OCI-LY3 (cell line): ENCODE measurements at regions not wholly inside any gene's neighbourhood (a gene's known extent, or its start where the extent isn't known, plus 50 kb on each side); places are given as distances from the start of the nearest gene placed in this dataset.

Experiments used
- H2AFZ ChIP-seq: fragments of 200-600, 300-600 bp; shearing (Covaris generic); 2 replicates; pipeline ENCODE4 v1.6.0; 2014; ENCODE audit warnings: antibody characterized with exemption, low read depth, low read length
- H3K27ac ChIP-seq: fragments of 200-600, 300-600 bp; sonication (generic); 2 replicates; pipeline ENCODE4 v1.5.1; 2014; ENCODE audit warnings: mild to moderate bottlenecking, low read length, moderate library complexity, mixed read lengths
- H3K27me3 ChIP-seq: fragments of 200-600, 300-600 bp; sonication (generic); 2 replicates; pipeline ENCODE4 v1.6.1; 2014; ENCODE audit warnings: low read depth, low read length, mixed read lengths
- H3K36me3 ChIP-seq: fragments of 200-600, 300-600 bp; sonication (generic); replicated peaks from 2 replicates; pipeline ENCODE3; 2014; ENCODE audit warnings: low read depth, low read length, mixed read lengths
- H3K4me1 ChIP-seq: fragments of 300-600, 200-600 bp; sonication (generic); 2 replicates; pipeline ENCODE4 v1.6.1; 2014; ENCODE audit warnings: low read length, mixed read lengths
- H3K4me2 ChIP-seq: fragments of 200-600, 300-600 bp; sonication (generic); 2 replicates; pipeline ENCODE4 v1.6.1; 2014; ENCODE audit warnings: low read length, mixed read lengths
- H3K4me3 ChIP-seq: fragments of 300-600, 200-600 bp; sonication (generic); 2 replicates; pipeline ENCODE4 v1.5.1; 2014; ENCODE audit warnings: antibody characterized with exemption, mild to moderate bottlenecking, low read length, moderate library complexity
- H3K79me2 ChIP-seq: fragments of 300-600, 200-600 bp; shearing (Covaris generic); 2 replicates; pipeline ENCODE4 v1.6.1; 2014; ENCODE audit warnings: mild to moderate bottlenecking, low read length, mixed read lengths
- H3K9ac ChIP-seq: fragments of 300-600, 200-600 bp; shearing (Covaris generic); 2 replicates; pipeline ENCODE4 v1.6.0; 2014; ENCODE audit warnings: mild to moderate bottlenecking, low read length, moderate library complexity
- H3K9me3 ChIP-seq: fragments of 200-600, 300-600 bp; shearing (Covaris generic); 2 replicates; pipeline ENCODE4 v1.6.1; 2014; ENCODE audit warnings: low read length, mixed read lengths; ENCODE audit not compliant: insufficient read depth
- H4K20me1 ChIP-seq: fragments of 200-600, 300-600 bp; sonication (generic); 2 replicates; pipeline ENCODE4 v1.6.1; 2016; ENCODE audit warnings: low read length, mixed read lengths; ENCODE audit not compliant: insufficient read depth
- EZH2phosphoT487 ChIP-seq: fragments of 200-600 bp; shearing (Covaris generic); IDR thresholded peaks from 2 replicates; pipeline ENCODE4 v1.6.1; 2018; ENCODE audit warnings: antibody characterized with exemption, mixed run types, low read depth
- TF ChIP-seq, protein P1 (sequence below): fragments of 200-600, 300-600 bp; sonication (generic); IDR thresholded peaks from 2 replicates; pipeline ENCODE4 v1.5.1; 2014; ENCODE audit warnings: antibody characterized with exemption, low read length, low read depth

DNA sequence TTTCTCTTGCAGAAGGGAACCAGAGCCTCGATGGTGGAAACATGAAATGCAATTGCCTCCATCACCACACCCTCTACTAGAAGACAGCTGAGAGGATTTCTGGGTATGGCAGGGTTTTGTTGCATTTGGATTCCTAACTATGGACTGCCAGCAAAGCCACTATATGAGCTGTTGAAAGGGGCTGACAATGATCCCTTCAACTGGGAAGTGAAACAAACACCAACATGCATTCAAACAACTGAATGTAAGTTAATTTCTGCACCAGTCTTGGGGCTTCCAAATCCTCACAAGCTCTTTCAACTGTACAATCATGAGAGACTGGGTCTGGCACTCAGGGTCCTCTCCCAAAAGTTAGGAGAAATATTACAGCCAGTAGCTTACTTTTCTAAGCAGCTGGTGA, 116.7 kb upstream of the PLCL2 start:
- TF ChIP-seq, protein P1, sequence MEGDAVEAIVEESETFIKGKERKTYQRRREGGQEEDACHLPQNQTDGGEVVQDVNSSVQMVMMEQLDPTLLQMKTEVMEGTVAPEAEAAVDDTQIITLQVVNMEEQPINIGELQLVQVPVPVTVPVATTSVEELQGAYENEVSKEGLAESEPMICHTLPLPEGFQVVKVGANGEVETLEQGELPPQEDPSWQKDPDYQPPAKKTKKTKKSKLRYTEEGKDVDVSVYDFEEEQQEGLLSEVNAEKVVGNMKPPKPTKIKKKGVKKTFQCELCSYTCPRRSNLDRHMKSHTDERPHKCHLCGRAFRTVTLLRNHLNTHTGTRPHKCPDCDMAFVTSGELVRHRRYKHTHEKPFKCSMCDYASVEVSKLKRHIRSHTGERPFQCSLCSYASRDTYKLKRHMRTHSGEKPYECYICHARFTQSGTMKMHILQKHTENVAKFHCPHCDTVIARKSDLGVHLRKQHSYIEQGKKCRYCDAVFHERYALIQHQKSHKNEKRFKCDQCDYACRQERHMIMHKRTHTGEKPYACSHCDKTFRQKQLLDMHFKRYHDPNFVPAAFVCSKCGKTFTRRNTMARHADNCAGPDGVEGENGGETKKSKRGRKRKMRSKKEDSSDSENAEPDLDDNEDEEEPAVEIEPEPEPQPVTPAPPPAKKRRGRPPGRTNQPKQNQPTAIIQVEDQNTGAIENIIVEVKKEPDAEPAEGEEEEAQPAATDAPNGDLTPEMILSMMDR, result no peak
- no peak for TF ChIP-seq EZH2phosphoT487
- no peak overlapping the region for H2AFZ ChIP-seq
- no peaks in the 10 kb centered on the region for H3K36me3 ChIP-seq
- H3K27ac ChIP-seq, result no peak overlapping the region
- peaks cover 9% of the 10 kb centered on the region for H3K4me1 ChIP-seq
- H3K9me3 ChIP-seq, result no peaks in the 10 kb centered on the region
- no peaks in the 10 kb centered on the region for H4K20me1 ChIP-seq
- no peak overlapping the region for H3K4me2 ChIP-seq
- no peak overlapping the region for H3K4me3 ChIP-seq
- no peaks in the 10 kb centered on the region for H3K27me3 ChIP-seq
- H3K79me2 ChIP-seq, result no peaks in the 10 kb centered on the region
- H3K9ac ChIP-seq, result no peak overlapping the region

DNA sequence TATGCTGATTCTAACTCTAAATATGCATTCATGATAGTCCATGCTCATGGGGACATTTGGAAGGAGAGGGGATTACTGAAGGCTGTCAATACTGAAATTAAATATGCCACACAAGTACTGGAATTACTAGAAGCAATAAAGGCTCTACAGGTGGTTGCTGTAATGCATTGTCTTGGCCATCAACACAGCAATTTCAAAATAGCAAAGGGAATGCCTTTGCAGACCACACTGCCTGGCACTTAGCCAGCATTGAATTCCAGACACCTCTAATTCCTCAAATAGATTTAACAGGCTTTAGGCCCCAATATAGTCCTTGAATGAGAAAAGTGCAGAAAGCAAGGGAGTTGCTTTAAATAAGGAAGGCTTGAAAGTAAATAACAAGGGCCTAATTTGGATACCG, 115.8 kb upstream of the PLCL2 start:
- H3K9ac ChIP-seq, result no peak overlapping the region

DNA sequence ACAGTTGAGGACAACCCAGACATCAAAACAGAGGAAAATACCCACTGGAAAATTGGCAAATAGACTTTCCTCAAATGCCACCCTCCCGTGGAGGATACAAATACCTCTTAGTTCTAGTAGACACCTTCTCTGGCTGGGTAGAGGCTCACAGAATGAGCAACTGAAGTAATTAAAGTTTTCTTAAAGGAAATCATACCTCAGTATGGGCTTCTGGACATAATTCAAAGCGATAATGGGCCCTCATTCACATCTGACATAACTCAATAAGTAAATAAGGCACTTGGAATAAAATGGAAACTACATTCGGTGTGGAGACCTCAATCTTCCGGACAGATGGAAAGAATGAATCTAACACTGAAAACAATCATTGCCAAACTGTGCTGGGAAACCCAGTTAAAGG, 115.2 kb upstream of the PLCL2 start:
- Histone ChIP-seq H3K4me1 (peaks cover 9% of the 10 kb centered on the region), H4K20me1 (no peaks in the 10 kb centered on the region), H3K27ac (no peak overlapping the region), H3K4me2 (no peak overlapping the region), H3K27me3 (no peaks in the 10 kb centered on the region), H3K9me3 (no peaks in the 10 kb centered on the region), H2AFZ (no peak overlapping the region), H3K4me3 (no peak overlapping the region), H3K9ac (no peak overlapping the region), H3K36me3 (no peaks in the 10 kb centered on the region), H3K79me2 (no peaks in the 10 kb centered on the region)
- no peak for TF ChIP-seq EZH2phosphoT487
- TF ChIP-seq, protein P1, result no peak

More for the DNA sequence above, 115.8 kb upstream of the PLCL2 start:
- Histone ChIP-seq H4K20me1 (no peaks in the 10 kb centered on the region), H2AFZ (no peak overlapping the region), H3K79me2 (no peaks in the 10 kb centered on the region), H3K36me3 (no peaks in the 10 kb centered on the region), H3K27me3 (no peaks in the 10 kb centered on the region), H3K4me2 (no peak overlapping the region), H3K9me3 (no peaks in the 10 kb centered on the region), H3K4me3 (no peak overlapping the region), H3K27ac (no peak overlapping the region), H3K4me1 (peaks cover 9% of the 10 kb centered on the region)
- TF ChIP-seq, protein P1, result no peak
- TF ChIP-seq EZH2phosphoT487, result no peak

DNA sequence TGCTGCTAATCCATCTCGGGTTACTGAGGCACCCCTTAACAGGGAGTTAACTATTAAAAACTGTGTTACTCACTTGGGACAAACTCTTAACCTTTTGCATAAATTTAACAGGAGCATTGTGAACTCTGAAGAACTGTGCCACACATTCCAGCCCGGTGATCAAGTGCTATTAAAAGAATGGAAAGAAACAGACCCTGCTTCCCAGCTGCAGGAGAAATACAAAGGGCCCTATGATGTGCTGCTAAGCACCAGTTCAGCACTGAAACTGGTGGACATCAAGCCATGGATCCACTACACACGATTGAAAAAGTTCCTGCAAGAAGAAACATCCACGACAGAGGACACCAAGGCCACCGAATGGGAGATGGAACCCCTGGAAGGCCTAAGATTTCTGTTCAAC, 114.7 kb upstream of the PLCL2 start:
- Histone ChIP-seq H2AFZ (no peak overlapping the region), H3K36me3 (no peaks in the 10 kb centered on the region), H3K79me2 (no peaks in the 10 kb centered on the region), H3K4me2 (no peak overlapping the region), H3K27me3 (no peaks in the 10 kb centered on the region), H4K20me1 (no peaks in the 10 kb centered on the region), H3K9ac (no peak overlapping the region), H3K4me1 (peaks cover 9% of the 10 kb centered on the region), H3K9me3 (no peaks in the 10 kb centered on the region), H3K27ac (no peak overlapping the region), H3K4me3 (no peak overlapping the region)
- TF ChIP-seq, protein P1, result no peak
- no peak for TF ChIP-seq EZH2phosphoT487
